ENCODE measurements at regions not wholly inside any gene's neighbourhood (a gene's known extent, or its start where the extent isn't known, plus 50 kb on each side); places are given as distances from the start of the nearest gene placed in this dataset.
"Not testable (repeated sequence)": the region's sequence is repeated elsewhere in the genome, so short reads cannot be mapped to it uniquely, and the experiment has no call there.

- no peak for TF ChIP-seq CTCF (IDR thresholded peaks at IDR 0.05; ENCODE audit: low read depth, low read length)
- ChIA-PET CTCF (no interaction called here), POLR2A (interaction anchor here (0.6 kb wide), 1 partner anchor 1018 kb away, joined by 4 read pairs; no protein-coding TSS in a partner anchor)
- Histone ChIP-seq H3K9me3 (ENCODE audit: control insufficient read depth, insufficient read depth, low read length) (peaks cover 3% of the 10 kb centered on the region; the same call in 1 of the 2 replicates), H3K27me3 (ENCODE audit: control insufficient read depth, insufficient read depth, low read length) (no peaks in the 10 kb centered on the region), H3K27ac (ENCODE audit: low read depth, low read length) (no peak overlapping the region), H3K4me3 (ENCODE audit: low read depth, low read length) (no peak overlapping the region)
- no peak for DNase-seq (ENCODE audit: low read depth, low spot score)
Measured at GRCh38 chr12:73841963-73842362, 695.7 kb upstream of the ATXN7L3B start.

- Histone ChIP-seq H3K9me3 (ENCODE audit: control insufficient read depth, insufficient read depth, low read length) (peaks cover 3% of the 10 kb centered on the region; the same call in 1 of the 2 replicates), H3K27ac (ENCODE audit: low read depth, low read length) (no peak overlapping the region), H3K4me3 (ENCODE audit: low read depth, low read length) (no peak overlapping the region), H3K27me3 (ENCODE audit: control insufficient read depth, insufficient read depth, low read length) (no peaks in the 10 kb centered on the region)
- no peak for DNase-seq (ENCODE audit: low read depth, low spot score)
- POLR2A ChIA-PET, result no interaction called here
- TF ChIP-seq CTCF (IDR thresholded peaks at IDR 0.05; ENCODE audit: low read depth, low read length), result no peak
- CTCF ChIA-PET, result interaction anchor here (0.6 kb wide), 1 partner anchor 1293 kb away, joined by 3 read pairs; no protein-coding TSS in a partner anchor
Measured at GRCh38 chr12:73863546-73863945, 674.1 kb upstream of the ATXN7L3B start.

- ChIA-PET CTCF (no interaction called here), POLR2A (no interaction called here)
- no peak overlapping the region for H3K4me3 ChIP-seq (ENCODE audit: low read depth, low read length)
- H3K27me3 ChIP-seq (ENCODE audit: control insufficient read depth, insufficient read depth, low read length), result no peaks in the 10 kb centered on the region
- H3K9me3 ChIP-seq (ENCODE audit: control insufficient read depth, insufficient read depth, low read length), result no peaks in the 10 kb centered on the region
- H3K27ac ChIP-seq (ENCODE audit: low read depth, low read length), result no peak overlapping the region
- no peak for TF ChIP-seq CTCF (IDR thresholded peaks at IDR 0.05; ENCODE audit: low read depth, low read length)
- no peak for DNase-seq (ENCODE audit: low read depth, low spot score)
Measured at GRCh38 chr12:73867147-73867546, 670.5 kb upstream of the ATXN7L3B start.

GRCh38 chr12:73877291-73877690, 660.3 kb upstream of the ATXN7L3B start:
- H3K27ac ChIP-seq (ENCODE audit: low read depth, low read length); DNase-seq (ENCODE audit: low read depth, low spot score); H3K9me3 ChIP-seq (ENCODE audit: control insufficient read depth, insufficient read depth, low read length); CTCF ChIA-PET; POLR2A ChIA-PET; H3K4me3 ChIP-seq (ENCODE audit: low read depth, low read length); H3K27me3 ChIP-seq (ENCODE audit: control insufficient read depth, insufficient read depth, low read length): not testable (repeated sequence)

- no peaks in the 10 kb centered on the region for H3K27me3 ChIP-seq (ENCODE audit: control insufficient read depth, insufficient read depth, low read length)
- no peaks in the 10 kb centered on the region; the same call in none of the 2 replicates for H3K9me3 ChIP-seq (ENCODE audit: control insufficient read depth, insufficient read depth, low read length)
- ChIA-PET CTCF (no interaction called here), POLR2A (no interaction called here)
- H3K27ac ChIP-seq (ENCODE audit: low read depth, low read length), result no peak overlapping the region
- no peak for TF ChIP-seq CTCF (IDR thresholded peaks at IDR 0.05; ENCODE audit: low read depth, low read length)
- H3K4me3 ChIP-seq (ENCODE audit: low read depth, low read length), result no peak overlapping the region
- no peak for DNase-seq (ENCODE audit: low read depth, low spot score)
Measured at GRCh38 chr12:73892201-73892600, 645.4 kb upstream of the ATXN7L3B start.

GRCh38 chr12:73898645-73899044, 639.0 kb upstream of the ATXN7L3B start:
- no peaks in the 10 kb centered on the region for H3K27me3 ChIP-seq (ENCODE audit: control insufficient read depth, insufficient read depth, low read length)
- no peak for TF ChIP-seq CTCF (IDR thresholded peaks at IDR 0.05; ENCODE audit: low read depth, low read length)
- H3K9me3 ChIP-seq (ENCODE audit: control insufficient read depth, insufficient read depth, low read length), result peaks cover 2% of the 10 kb centered on the region; the same call in 1 of the 2 replicates
- CTCF ChIA-PET, result no interaction called here
- no peak overlapping the region for H3K27ac ChIP-seq (ENCODE audit: low read depth, low read length)
- no peak for DNase-seq (ENCODE audit: low read depth, low spot score)
- POLR2A ChIA-PET, result no interaction called here
- H3K4me3 ChIP-seq (ENCODE audit: low read depth, low read length), result no peak overlapping the region

Measured in AG04450 (cell line).